ENCODE measurements at regions not wholly inside any gene's neighbourhood (a gene's known extent, or its start where the extent isn't known, plus 50 kb on each side); places are given as distances from the start of the nearest gene placed in this dataset.
"Not testable (repeated sequence)": the region's sequence is repeated elsewhere in the genome, so short reads cannot be mapped to it uniquely, and the experiment has no call there.

- no peak for FAIRE-seq
Measured at GRCh38 chr3:71930056-71930991, 145.4 kb upstream of the PROK2 start.

GRCh38 chr3:71928212-71928611 is 143.3 kb upstream of the PROK2 start:
- no peak for FAIRE-seq

- FAIRE-seq = no peak
Measured at GRCh38 chr3:71927505-71928066, 142.6 kb upstream of the PROK2 start.

GRCh38 chr3:71926616-71927015 is 141.7 kb upstream of the PROK2 start:
- no peak for FAIRE-seq

- FAIRE-seq = no peak
Measured at GRCh38 chr3:71926262-71926600, 141.3 kb upstream of the PROK2 start.

GRCh38 chr3:71925511-71926261 is 140.7 kb upstream of the PROK2 start:
- not testable (repeated sequence) for FAIRE-seq

GRCh38 chr3:71924721-71925120 is 139.8 kb upstream of the PROK2 start:
- FAIRE-seq = no peak

- no peak for FAIRE-seq
Measured at GRCh38 chr3:71921036-71921435, 136.1 kb upstream of the PROK2 start.

GRCh38 chr3:71919572-71919971 is 134.6 kb upstream of the PROK2 start:
- FAIRE-seq = no peak

- FAIRE-seq = no peak
Measured at GRCh38 chr3:71917545-71917944, 132.6 kb upstream of the PROK2 start.

- FAIRE-seq = no peak
Measured at GRCh38 chr3:71916747-71917369, 131.9 kb upstream of the PROK2 start.

- no peak for FAIRE-seq
Measured at GRCh38 chr3:71912839-71913495, 128.0 kb upstream of the PROK2 start.

GRCh38 chr3:71910108-71910507 is 125.2 kb upstream of the PROK2 start:
- no peak for FAIRE-seq

GRCh38 chr3:71907996-71908395 is 123.0 kb upstream of the PROK2 start:
- no peak for FAIRE-seq

GRCh38 chr3:71906976-71907375 is 122.0 kb upstream of the PROK2 start:
- FAIRE-seq = no peak

GRCh38 chr3:71905426-71905825 is 120.5 kb upstream of the PROK2 start:
- no peak for FAIRE-seq

GRCh38 chr3:71903936-71904335 is 119.0 kb upstream of the PROK2 start:
- no peak for FAIRE-seq

GRCh38 chr3:71903112-71903495 is 118.2 kb upstream of the PROK2 start:
- no peak for FAIRE-seq

GRCh38 chr3:71902258-71903111 is 117.5 kb upstream of the PROK2 start:
- no peak for FAIRE-seq

GRCh38 chr3:71901645-71902044 is 116.7 kb upstream of the PROK2 start:
- no peak for FAIRE-seq

GRCh38 chr3:71900057-71900456 is 115.1 kb upstream of the PROK2 start:
- no peak for FAIRE-seq

GRCh38 chr3:71896751-71897150 is 111.8 kb upstream of the PROK2 start:
- no peak for FAIRE-seq
